Kidney (tissue), 13 donors: ENCODE measurements at regions not wholly inside any gene's neighbourhood (a gene's known extent, or its start where the extent isn't known, plus 50 kb on each side); places are given as distances from the start of the nearest gene placed in this dataset.

Experiments
- DNase-seq, 5 donors: peaks; one replicate each; pipeline ENCODE4 v3.0.0-alpha.2; 2013 to 2020
- FAIRE-seq: peaks from 2 replicates; lab custom pipeline; 2012; peaks lifted over from hg19 to GRCh38; lab: Jason Lieb, UNC
- H3K27ac ChIP-seq, 2 donors: one replicate each; pipeline ENCODE4 v1.7.0; 2013; ENCODE audit warnings: low read depth in 2 of 2, low read length in 2 of 2, inconsistent platforms in 1 of 2
- H3K27me3 ChIP-seq: one replicate; pipeline ENCODE4 v1.7.1; 2013; ENCODE audit warnings: low read length, inconsistent platforms; ENCODE audit not compliant: control insufficient read depth, insufficient read depth
- H3K36me3 ChIP-seq, 3 donors: one replicate each; pipeline versions ENCODE4 v1.7.0 to v1.7.1; 2013; ENCODE audit warnings: low read length in 3 of 3, control low read depth in 1 of 3, inconsistent platforms in 1 of 3; ENCODE audit not compliant: insufficient read depth in 3 of 3, control insufficient read depth in 2 of 3
- H3K4me1 ChIP-seq, 3 donors: one replicate each; pipeline versions ENCODE4 v1.7.0 to v1.7.1; 2013; ENCODE audit warnings: low read length in 3 of 3, inconsistent platforms in 1 of 3, low read depth in 1 of 3; ENCODE audit not compliant: control insufficient read depth in 2 of 3, insufficient read depth in 2 of 3
- H3K4me3 ChIP-seq, 3 donors: one replicate each; pipeline versions ENCODE4 v1.7.0 to v1.8.1; 2013; ENCODE audit warnings: low read length in 3 of 3, control low read depth in 1 of 3, inconsistent platforms in 1 of 3
- H3K9ac ChIP-seq, 3 donors: one replicate each; pipeline versions ENCODE4 v1.7.0 to v1.7.1; 2013; ENCODE audit warnings: low read length in 3 of 3, control low read depth in 1 of 3, inconsistent platforms in 1 of 3
- H3K9me3 ChIP-seq, 3 donors: one replicate each; pipeline versions ENCODE4 v1.7.0 to v1.7.1; 2013; ENCODE audit warnings: low read length in 3 of 3, control low read depth in 1 of 3, inconsistent platforms in 1 of 3; ENCODE audit not compliant: control insufficient read depth in 2 of 3, insufficient read depth in 1 of 3
- CTCF ChIP-seq: IDR thresholded peaks from 3 replicates; pipeline ENCODE4 v1.5.1; 2012; ENCODE audit warnings: mild to moderate bottlenecking, moderate library complexity, borderline replicate concordance; ENCODE audit not compliant: insufficient read depth; ENCODE audit errors: extremely low read depth
- intact Hi-C: fragments of 100-400 bp; cut with DNase I; formaldehyde crosslinking; loops from one replicate; pipeline ENCODE4 v1.11.1; 2022
- donor health status: control.
- donor health status: control.
- donor health status: control.
- donor health status: control.
- donor health status: control.
- donor health status: DM: yes; HTN: yes; CAD: no.
- donor health status: Normal renal cell carcinoma (clear cell type).

- no peak for TF ChIP-seq CTCF
- Histone ChIP-seq H3K4me1 (no peaks in the 10 kb centered on the region), H3K9ac (no peak overlapping the region), H3K9me3 (no peaks in the 10 kb centered on the region), H3K4me3 (no peak overlapping the region), H3K27me3 (no peaks in the 10 kb centered on the region), H3K36me3 (no peaks in the 10 kb centered on the region), H3K27ac (no peak overlapping the region)
- FAIRE-seq (no peak), DNase-seq (no peak)
- intact Hi-C loops = no loop called here
These were observed 163.6 kb upstream of the TMPO start for GRCh38 chr12:98351784-98352183.

GRCh38 chr12:98352218-98352811, 163.1 kb upstream of the TMPO start:
- DNase-seq = no peak
- Histone ChIP-seq H3K4me3 (no peak overlapping the region), H3K4me1 (no peaks in the 10 kb centered on the region), H3K36me3 (no peaks in the 10 kb centered on the region), H3K9ac (no peak overlapping the region), H3K9me3 (no peaks in the 10 kb centered on the region), H3K27ac (no peak overlapping the region), H3K27me3 (no peaks in the 10 kb centered on the region)
- FAIRE-seq = no peak
- TF ChIP-seq CTCF = no peak
- intact Hi-C loops = no loop called here

- H3K4me1 ChIP-seq = no peaks in the 10 kb centered on the region
- H3K9me3 ChIP-seq = no peaks in the 10 kb centered on the region
- H3K27ac ChIP-seq = no peak overlapping the region
- TF ChIP-seq CTCF = no peak
- no peak overlapping the region for H3K9ac ChIP-seq
- FAIRE-seq = no peak
- H3K4me3 ChIP-seq = no peak overlapping the region
- intact Hi-C loops = no loop called here
- no peak for DNase-seq
- no peaks in the 10 kb centered on the region for H3K36me3 ChIP-seq
- no peaks in the 10 kb centered on the region for H3K27me3 ChIP-seq
These were observed 162.6 kb upstream of the TMPO start for GRCh38 chr12:98352835-98353234.

GRCh38 chr12:98354520-98355035, 160.8 kb upstream of the TMPO start:
- H3K4me1 ChIP-seq = no peaks in the 10 kb centered on the region
- H3K36me3 ChIP-seq = no peaks in the 10 kb centered on the region
- DNase-seq = no peak
- intact Hi-C loops = no loop called here
- H3K9me3 ChIP-seq = no peaks in the 10 kb centered on the region
- no peak overlapping the region for H3K27ac ChIP-seq
- H3K9ac ChIP-seq = no peak overlapping the region
- H3K4me3 ChIP-seq = no peak overlapping the region
- H3K27me3 ChIP-seq = no peaks in the 10 kb centered on the region
- FAIRE-seq = no peak
- TF ChIP-seq CTCF = no peak
